ENCODE measurements at regions not wholly inside any gene's neighbourhood (a gene's known extent, or its start where the extent isn't known, plus 50 kb on each side); places are given as distances from the start of the nearest gene placed in this dataset.
"Not testable (repeated sequence)": the region's sequence is repeated elsewhere in the genome, so short reads cannot be mapped to it uniquely, and the experiment has no call there.

GRCh38 chr6:156600678-156601077 is 176.5 kb upstream of the ARID1B start:
- no peak for DNase-seq

- peak; percentile 59 for DNase-seq
Observed at GRCh38 chr6:156599978-156600590, 177.1 kb upstream of the ARID1B start.

- peak; percentile 11 for DNase-seq
Observed at GRCh38 chr6:156599366-156599765, 177.8 kb upstream of the ARID1B start.

GRCh38 chr6:156598855-156599180 is 178.4 kb upstream of the ARID1B start:
- no peak for DNase-seq

GRCh38 chr6:156598071-156598854 is 178.9 kb upstream of the ARID1B start:
- no peak for DNase-seq

GRCh38 chr6:156597095-156597494 is 180.1 kb upstream of the ARID1B start:
- DNase-seq, result no peak

GRCh38 chr6:156595476-156595875 is 181.7 kb upstream of the ARID1B start:
- no peak for DNase-seq

GRCh38 chr6:156593893-156594292 is 183.3 kb upstream of the ARID1B start:
- no peak for DNase-seq

- DNase-seq, result no peak
Observed at GRCh38 chr6:156593127-156593526, 184.1 kb upstream of the ARID1B start.

- DNase-seq, result no peak
Observed at GRCh38 chr6:156590482-156590881, 186.7 kb upstream of the ARID1B start.

GRCh38 chr6:156589281-156589680 is 187.9 kb upstream of the ARID1B start:
- no peak for DNase-seq

GRCh38 chr6:156587751-156588301 is 189.4 kb upstream of the ARID1B start:
- DNase-seq, result no peak

- DNase-seq, result no peak
Observed at GRCh38 chr6:156587071-156587470, 190.1 kb upstream of the ARID1B start.

- DNase-seq, result no peak
Observed at GRCh38 chr6:156585859-156586258, 191.3 kb upstream of the ARID1B start.

GRCh38 chr6:156584121-156584520 is 193.1 kb upstream of the ARID1B start:
- DNase-seq, result not testable (repeated sequence)

GRCh38 chr6:156583083-156583482 is 194.1 kb upstream of the ARID1B start:
- no peak for DNase-seq

GRCh38 chr6:156582509-156582992 is 194.6 kb upstream of the ARID1B start:
- DNase-seq, result no peak

GRCh38 chr6:156579564-156579963 is 197.6 kb upstream of the ARID1B start:
- no peak for DNase-seq

GRCh38 chr6:156577749-156578148 is 199.4 kb upstream of the ARID1B start:
- no peak for DNase-seq

GRCh38 chr6:156575361-156575760 is 201.8 kb upstream of the ARID1B start:
- no peak for DNase-seq

GRCh38 chr6:156564807-156565149 is 212.4 kb upstream of the ARID1B start:
- no peak for DNase-seq

GRCh38 chr6:156564127-156564806 is 212.9 kb upstream of the ARID1B start:
- peak; percentile 88 for DNase-seq

- peak; percentile 55 for DNase-seq
Observed at GRCh38 chr6:156563714-156564113, 213.5 kb upstream of the ARID1B start.

Data from tongue (tissue), 1 donor.